DND-41 (cell line): ENCODE measurements at regions not wholly inside any gene's neighbourhood (a gene's known extent, or its start where the extent isn't known, plus 50 kb on each side); places are given as distances from the start of the nearest gene placed in this dataset.

Experiments
- ATAC-seq: fragments of 200-7000 bp; cut with Tn5 transposase; 3 replicates; pipeline ENCODE4 v1.9.1; 2021; ENCODE audit warnings: low read depth; ENCODE audit not compliant: insufficient read depth
- DNase-seq: peaks from one replicate; pipeline ENCODE4 v3.0.0-alpha.2; 2020
- H2AFZ ChIP-seq: 2 replicates; pipeline ENCODE4 v1.6.0; 2012; ENCODE audit warnings: low read depth, low read length
- H3K27ac ChIP-seq: 2 replicates; pipeline ENCODE4 v1.5.1; 2012; ENCODE audit warnings: low read length, inconsistent platforms
- H3K27me3 ChIP-seq: fragments of 200-600 bp; sonication (generic); 2 replicates; pipeline ENCODE4 v1.6.0; 2012; ENCODE audit warnings: low read length, mild to moderate bottlenecking, inconsistent platforms; ENCODE audit not compliant: insufficient read depth, poor library complexity
- H3K36me3 ChIP-seq: 2 replicates; pipeline ENCODE4 v1.5.1; 2012; ENCODE audit warnings: low read length, inconsistent platforms; ENCODE audit not compliant: insufficient read depth
- H3K4me1 ChIP-seq: 2 replicates; pipeline ENCODE4 v1.5.1; 2012; ENCODE audit warnings: mild to moderate bottlenecking, low read length; ENCODE audit not compliant: insufficient read depth
- H3K4me2 ChIP-seq: 2 replicates; pipeline ENCODE4 v1.6.0; 2012; ENCODE audit warnings: mild to moderate bottlenecking, moderate library complexity, low read length, inconsistent platforms; ENCODE audit not compliant: insufficient read depth
- H3K4me3 ChIP-seq, 2 experiments: fragments of 200-600 bp in 1 of 2; shearing (Covaris generic) in 1 of 2; 2 replicates each; pipeline ENCODE4 v1.5.1; 2012 to 2016; ENCODE audit warnings: inconsistent platforms in 2 of 2, low read length in 2 of 2, mild to moderate bottlenecking in 2 of 2, low read depth in 1 of 2, moderate library complexity in 1 of 2
- H3K79me2 ChIP-seq: 2 replicates; pipeline ENCODE4 v1.6.0; 2012; ENCODE audit warnings: low read length, inconsistent platforms; ENCODE audit not compliant: insufficient read depth
- H3K9ac ChIP-seq: 2 replicates; pipeline ENCODE4 v1.6.0; 2012; ENCODE audit warnings: low read depth, mild to moderate bottlenecking, inconsistent platforms, low read length, moderate library complexity
- H3K9me3 ChIP-seq: 2 replicates; pipeline ENCODE4 v1.5.1; 2012; ENCODE audit warnings: low read length, moderate library complexity, mild to moderate bottlenecking, inconsistent platforms; ENCODE audit not compliant: insufficient read depth, severe bottlenecking
- H4K20me1 ChIP-seq: 2 replicates; pipeline ENCODE4 v1.6.0; 2012; ENCODE audit warnings: low read length; ENCODE audit not compliant: insufficient read depth
- CTCF ChIP-seq: IDR thresholded peaks from 2 replicates; pipeline ENCODE4 v1.5.1; 2012; ENCODE audit warnings: borderline replicate concordance, low read length, moderate library complexity, mild to moderate bottlenecking; ENCODE audit not compliant: poor library complexity, severe bottlenecking; ENCODE audit errors: extremely low read depth
- EZH2 ChIP-seq: IDR thresholded peaks from 3 replicates; pipeline ENCODE4 v1.6.1; 2012; ENCODE audit warnings: borderline replicate concordance, low read depth, mild to moderate bottlenecking, moderate library complexity, low read length, inconsistent platforms; ENCODE audit not compliant: severe bottlenecking

GRCh38 chr9:19510907-19511306, 102.1 kb downstream of the ACER2 start:
- H3K4me2 ChIP-seq = no peak overlapping the region
- H3K79me2 ChIP-seq = no peaks in the 10 kb centered on the region
- no peaks in the 10 kb centered on the region for H4K20me1 ChIP-seq
- H2AFZ ChIP-seq = no peak overlapping the region
- no peak overlapping the region for H3K27ac ChIP-seq
- H3K27me3 ChIP-seq = no peaks in the 10 kb centered on the region
- DNase-seq (no peak), ATAC-seq (no peak)
- H3K4me1 ChIP-seq = no peaks in the 10 kb centered on the region
- no peak for TF ChIP-seq EZH2
- no peak for TF ChIP-seq CTCF
- H3K9me3 ChIP-seq = no peaks in the 10 kb centered on the region
- H3K4me3 ChIP-seq = no peak overlapping the region
- no peaks in the 10 kb centered on the region for H3K36me3 ChIP-seq
- H3K9ac ChIP-seq = no peak overlapping the region
